WTC11 (cell line): ENCODE measurements at regions not wholly inside any gene's neighbourhood (a gene's known extent, or its start where the extent isn't known, plus 50 kb on each side); places are given as distances from the start of the nearest gene placed in this dataset.

ENCODE experiments used
- MXD4 ChIP-seq: fragments of 250-450 bp; sonication (Bioruptor Pico); IDR thresholded peaks from 2 replicates; pipeline ENCODE4 v1.8.0; 2021; ENCODE audit warnings: mild to moderate bottlenecking, moderate library complexity, borderline replicate concordance
- TF ChIP-seq, protein P1 (sequence below): fragments of 200-600 bp; IDR thresholded peaks from 2 replicates; pipeline ENCODE4 v1.8.0; 2022; ENCODE audit warnings: antibody characterized with exemption
- TF ChIP-seq, protein P2 (sequence below): fragments of 250-450 bp; sonication (Bioruptor Pico); IDR thresholded peaks from 2 replicates; pipeline ENCODE4 v1.9.0; 2021; ENCODE audit warnings: moderate library complexity, mild to moderate bottlenecking, inconsistent platforms, borderline replicate concordance

DNA sequence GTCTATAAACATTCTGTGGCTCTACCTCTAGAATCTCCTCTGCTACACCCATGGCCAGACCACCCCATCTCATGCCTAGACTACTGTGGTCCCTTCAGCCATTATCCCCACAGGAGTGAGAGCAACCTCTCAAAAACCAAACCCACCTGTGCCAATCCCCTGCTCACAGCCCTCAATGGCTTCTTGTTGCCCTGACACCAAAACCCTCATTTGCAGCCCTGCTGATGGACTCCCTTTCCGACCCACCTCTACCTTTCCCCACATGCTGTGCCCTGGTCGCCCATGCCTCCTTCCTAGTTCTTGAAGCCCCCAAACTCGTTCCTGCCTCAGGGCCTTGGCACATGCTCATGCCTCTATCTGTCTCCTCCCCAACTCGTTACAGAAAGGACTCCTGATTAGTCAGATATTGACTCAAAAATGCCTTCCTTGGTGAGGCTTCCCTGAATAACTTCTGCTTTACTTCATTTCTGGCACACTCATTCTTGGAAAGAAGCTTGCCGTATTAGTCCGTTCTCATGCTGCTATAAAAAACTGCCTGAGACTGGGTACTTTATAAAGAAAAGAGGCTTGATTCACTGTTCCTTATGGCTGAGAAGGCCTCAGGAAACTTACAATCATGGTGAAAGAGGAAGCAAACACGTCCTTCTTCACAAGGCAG lies 104.2 kb downstream of the TEX36 start:
- no peak for TF ChIP-seq MXD4 (CRISPR knock-in tag)
- TF ChIP-seq, protein P1, sequence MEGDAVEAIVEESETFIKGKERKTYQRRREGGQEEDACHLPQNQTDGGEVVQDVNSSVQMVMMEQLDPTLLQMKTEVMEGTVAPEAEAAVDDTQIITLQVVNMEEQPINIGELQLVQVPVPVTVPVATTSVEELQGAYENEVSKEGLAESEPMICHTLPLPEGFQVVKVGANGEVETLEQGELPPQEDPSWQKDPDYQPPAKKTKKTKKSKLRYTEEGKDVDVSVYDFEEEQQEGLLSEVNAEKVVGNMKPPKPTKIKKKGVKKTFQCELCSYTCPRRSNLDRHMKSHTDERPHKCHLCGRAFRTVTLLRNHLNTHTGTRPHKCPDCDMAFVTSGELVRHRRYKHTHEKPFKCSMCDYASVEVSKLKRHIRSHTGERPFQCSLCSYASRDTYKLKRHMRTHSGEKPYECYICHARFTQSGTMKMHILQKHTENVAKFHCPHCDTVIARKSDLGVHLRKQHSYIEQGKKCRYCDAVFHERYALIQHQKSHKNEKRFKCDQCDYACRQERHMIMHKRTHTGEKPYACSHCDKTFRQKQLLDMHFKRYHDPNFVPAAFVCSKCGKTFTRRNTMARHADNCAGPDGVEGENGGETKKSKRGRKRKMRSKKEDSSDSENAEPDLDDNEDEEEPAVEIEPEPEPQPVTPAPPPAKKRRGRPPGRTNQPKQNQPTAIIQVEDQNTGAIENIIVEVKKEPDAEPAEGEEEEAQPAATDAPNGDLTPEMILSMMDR, result no peak
- TF ChIP-seq, protein P2, sequence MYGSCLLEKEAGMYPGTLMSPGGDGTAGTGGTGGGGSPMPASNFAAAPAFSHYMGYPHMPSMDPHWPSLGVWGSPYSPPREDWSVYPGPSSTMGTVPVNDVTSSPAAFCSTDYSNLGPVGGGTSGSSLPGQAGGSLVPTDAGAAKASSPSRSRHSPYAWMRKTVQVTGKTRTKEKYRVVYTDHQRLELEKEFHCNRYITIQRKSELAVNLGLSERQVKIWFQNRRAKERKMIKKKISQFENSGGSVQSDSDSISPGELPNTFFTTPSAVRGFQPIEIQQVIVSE (CRISPR knock-in tag), result no peak
